NCI-H128 (cell line): ENCODE measurements at regions not wholly inside any gene's neighbourhood (a gene's known extent, or its start where the extent isn't known, plus 50 kb on each side); places are given as distances from the start of the nearest gene placed in this dataset.
A peak's percentile ranks its signal among the peaks of the same experiment; 100 is the strongest.

Experiments used
- DNase-seq: peaks from one replicate; lab custom pipeline; 2025; ENCODE audit not compliant: unreplicated experiment; lab: John Stamatoyannopoulos, UW

DNA sequence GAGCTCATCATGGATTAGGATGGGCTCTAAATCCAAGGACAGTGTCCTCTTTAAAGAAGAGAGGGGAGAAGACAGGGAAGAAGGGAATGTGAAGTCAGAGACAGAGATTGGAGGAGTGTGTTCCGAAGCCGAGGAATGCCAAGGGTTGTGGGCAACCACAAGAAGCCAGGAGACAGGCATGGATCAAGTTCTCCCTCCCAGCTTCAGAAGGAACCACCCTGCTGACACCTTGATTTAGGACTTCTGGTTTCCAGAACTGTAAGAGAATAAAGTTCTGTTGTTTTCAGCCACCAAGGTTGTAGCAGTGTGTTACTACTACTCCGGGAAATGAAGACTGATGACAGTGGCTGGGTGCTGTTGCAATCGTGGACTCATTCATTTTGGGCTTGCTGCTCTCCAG, 120.1 kb downstream of the RPS12 start:
- no peak for DNase-seq

DNA sequence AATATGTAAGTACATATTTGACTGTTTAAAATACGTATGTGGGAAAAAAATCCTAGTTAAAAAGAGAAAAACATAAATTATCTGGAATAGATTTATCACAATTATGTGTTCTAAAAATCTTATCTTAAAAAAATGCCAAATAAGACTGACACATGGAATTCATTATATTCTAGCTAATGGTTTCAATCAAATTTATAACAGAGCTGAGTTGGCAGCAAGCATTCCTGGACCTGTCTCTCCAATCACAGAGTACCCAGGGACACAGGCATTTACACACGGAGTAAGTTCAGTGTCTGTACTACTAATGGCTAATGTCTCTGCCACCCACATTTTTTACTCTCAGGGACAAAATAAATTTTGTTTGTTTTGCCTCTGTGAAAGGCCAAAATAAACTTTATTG, 122.3 kb downstream of the RPS12 start:
- no peak for DNase-seq

DNA sequence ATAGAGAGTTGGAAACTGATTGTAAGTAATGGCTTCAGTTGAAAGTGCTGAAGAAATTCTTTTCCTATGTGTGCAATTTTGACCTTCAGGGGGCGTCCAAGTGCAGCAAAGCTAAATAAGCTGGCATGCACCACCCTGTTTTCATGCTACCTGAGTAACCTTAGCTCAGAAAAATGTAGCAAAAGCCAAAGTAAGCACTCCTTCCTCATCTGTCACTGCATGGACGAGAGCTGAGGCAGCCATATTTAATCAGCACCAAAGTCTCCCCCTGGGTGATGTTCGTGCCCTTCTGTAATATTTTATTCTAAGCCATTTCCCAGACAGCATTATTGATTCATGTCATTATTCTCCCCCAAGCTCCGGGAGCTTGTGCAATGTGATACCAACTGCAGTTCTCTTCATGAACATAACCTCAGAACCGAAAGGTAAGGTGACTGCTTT, 123.1 kb downstream of the RPS12 start:
- no peak for DNase-seq

DNA sequence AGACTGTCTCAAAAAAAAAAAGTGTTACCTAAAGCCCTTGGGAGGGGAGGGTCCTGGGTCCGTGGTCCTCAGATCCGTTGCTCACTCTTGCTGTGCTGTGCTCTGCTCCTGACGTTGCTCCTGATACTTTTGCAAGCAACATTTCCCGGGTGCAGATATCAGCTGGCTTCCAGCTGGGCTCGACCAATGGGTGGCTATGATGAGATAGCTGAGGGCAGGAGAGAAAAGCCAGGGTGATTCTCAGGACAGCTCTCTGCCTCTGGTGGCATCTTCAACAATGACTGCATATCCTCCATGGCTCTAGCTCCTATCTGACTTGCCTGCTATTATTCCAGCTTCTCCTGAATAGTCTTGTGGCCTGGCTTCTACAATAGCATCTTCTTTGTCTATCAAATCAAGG, 134.5 kb downstream of the RPS12 start:
- no peak for DNase-seq

DNA sequence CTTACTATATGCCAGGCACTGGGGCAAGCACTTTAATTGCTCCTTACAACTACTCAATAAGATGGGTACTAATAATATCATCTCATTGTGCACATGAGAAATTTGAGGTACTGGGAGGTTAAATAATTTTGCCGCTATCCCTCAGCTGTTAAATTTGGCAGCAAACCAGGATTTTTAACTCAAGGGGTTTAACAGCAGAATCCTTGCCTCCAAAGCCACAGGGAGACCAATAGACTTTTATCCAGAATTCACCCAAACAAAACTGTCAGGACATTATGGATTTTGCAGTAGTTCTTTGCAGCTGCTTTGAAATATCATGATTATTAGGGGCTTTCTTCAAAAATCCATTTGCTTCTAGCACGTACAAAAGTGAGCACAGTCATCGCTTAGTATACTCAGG, 136.2 kb downstream of the RPS12 start:
- no peak for DNase-seq

DNA sequence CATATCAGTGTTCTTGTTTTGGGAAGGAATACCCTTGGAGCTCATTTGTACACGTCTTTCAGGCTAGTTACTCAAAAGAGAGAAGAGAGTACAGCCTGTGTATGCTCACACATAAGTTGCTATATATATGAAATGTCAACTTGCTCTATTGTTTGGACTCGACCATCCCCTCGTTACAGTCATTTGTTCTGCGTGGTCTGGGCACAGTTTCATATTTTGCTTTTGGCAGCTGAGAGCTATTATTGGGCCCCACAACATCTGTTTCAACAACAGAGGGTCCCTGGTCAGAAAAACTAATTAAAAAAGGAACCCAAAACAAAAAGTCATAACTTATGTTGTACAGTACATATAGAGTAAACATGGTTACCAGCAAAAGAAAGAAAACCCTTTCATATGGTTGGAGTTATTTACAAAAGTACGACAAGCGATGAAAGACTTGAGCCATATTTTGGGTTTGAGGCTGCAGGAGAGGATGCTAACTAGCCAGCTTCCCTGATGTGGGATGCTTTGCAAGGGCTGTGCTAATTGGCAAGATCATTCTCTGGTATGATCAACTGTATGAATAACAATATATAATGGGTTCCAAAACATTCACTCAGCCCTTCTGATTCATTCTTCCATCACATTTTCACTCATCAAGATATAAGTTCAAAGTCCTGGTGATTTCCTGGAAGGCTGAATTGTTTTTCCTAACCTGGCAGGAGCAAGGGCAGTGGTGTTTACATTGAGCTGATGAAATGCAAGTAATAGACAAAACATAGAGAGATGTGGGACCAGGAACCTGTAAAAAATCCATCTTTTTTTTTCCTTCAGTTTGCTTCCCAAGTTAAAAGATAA, 137.9 kb downstream of the RPS12 start:
- no peak for DNase-seq

DNA sequence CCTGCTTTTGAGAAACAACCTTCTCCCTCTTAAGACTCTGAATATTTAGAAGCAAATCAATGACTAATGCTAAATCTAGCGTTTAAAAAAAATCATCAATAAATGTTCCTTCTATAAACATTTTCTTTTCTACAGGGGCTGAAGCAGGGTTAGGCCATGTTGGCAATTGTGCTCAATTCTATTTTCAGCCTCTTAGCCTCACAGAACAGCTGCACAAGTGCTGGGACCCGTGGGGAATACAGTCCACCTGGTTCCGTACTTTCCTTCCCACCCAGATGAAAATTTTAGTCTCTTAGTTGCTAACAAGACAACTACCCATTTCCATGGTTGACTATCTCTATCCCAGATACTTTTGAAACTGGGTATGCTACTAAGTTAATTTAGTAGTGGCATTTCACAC, 138.6 kb downstream of the RPS12 start:
- DNase-seq: no peak

DNA sequence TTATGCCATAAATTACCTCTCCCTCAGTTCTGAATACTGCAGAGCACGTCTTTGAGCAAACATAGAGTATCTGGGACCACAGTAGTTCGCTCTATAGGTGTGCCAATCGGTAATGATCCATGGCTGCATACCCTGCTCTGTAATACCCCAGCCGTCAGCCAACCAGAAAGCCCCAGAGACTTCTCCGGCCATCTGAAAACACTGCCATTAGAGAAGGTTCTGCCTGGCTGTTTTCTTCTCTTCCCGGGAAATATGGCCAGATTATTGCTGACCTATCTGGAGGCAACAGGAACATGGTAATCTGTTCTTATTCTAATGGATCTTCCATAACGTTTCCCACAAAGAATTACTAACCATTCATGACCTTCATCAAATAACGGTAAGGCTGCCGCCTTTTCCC, 139.9 kb downstream of the RPS12 start:
- DNase-seq: no peak

DNA sequence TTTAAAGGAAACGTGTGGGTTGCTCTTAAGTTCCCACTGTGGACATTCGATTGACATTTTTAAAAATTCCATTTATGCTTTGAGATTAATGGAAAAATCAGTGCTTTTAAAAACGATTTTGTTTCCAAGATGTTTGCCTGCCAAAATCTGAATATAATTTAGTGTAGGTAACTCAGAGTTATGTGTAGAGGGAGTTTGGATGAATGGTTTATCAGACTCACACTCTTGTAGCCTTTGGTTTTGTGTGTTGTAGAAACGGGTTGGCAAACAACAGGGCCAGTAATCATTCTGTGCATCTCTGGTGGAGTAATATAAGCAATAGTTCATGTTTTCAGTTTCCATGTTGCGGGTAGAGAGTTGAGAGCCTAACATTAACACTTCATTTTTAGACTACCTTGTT, 140.6 kb downstream of the RPS12 start:
- no peak for DNase-seq

DNA sequence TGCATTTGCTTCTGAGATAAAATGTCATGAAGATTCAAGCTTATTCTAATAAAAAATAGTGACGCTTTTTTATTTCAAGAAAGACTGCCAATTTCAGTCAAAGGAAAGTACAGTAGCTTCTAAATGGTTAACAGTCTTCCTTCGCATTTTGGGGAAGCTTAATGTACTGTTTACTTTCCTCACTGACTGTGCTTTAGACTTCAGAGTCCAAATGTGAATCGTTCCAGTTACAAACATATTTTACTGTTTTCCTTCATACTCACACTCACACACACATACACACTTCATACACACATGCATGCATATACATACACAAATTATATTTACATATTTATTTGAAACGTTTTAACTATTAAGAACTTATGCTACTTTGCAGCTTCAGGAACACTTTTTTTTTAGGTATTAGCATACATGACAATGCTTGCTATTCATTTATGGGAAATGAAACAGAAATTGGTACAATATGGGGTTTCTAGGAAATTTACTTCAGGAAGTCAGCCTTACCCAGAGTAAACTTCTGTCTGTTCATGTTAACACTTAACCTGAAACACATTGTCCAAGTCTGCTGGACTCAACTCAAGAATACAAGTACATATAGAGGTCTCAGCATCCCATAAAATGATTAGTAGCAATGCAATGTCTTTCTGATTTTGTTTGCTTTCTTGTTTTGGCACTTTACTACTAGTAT, 145.4 kb downstream of the RPS12 start:
- DNase-seq: no peak

DNA sequence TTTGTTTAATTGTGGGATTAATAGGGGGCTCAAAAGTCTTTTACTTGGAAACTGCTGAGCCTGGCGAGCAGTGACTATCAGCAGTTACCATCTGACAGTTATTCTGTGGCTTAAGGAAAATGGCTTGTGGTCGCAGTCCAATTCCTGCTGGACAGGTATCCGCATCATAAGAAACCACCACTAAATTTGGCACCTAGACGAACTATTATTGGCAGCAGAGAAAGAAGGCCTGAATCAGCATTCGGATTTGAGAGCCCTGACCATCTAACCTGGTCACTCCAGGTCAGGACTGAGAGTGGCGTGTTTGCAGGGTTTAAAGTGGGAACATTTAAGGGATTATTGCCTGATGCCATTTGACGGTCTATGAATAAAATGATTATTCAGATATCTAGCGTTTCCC, 146.4 kb downstream of the RPS12 start:
- no peak for DNase-seq

DNA sequence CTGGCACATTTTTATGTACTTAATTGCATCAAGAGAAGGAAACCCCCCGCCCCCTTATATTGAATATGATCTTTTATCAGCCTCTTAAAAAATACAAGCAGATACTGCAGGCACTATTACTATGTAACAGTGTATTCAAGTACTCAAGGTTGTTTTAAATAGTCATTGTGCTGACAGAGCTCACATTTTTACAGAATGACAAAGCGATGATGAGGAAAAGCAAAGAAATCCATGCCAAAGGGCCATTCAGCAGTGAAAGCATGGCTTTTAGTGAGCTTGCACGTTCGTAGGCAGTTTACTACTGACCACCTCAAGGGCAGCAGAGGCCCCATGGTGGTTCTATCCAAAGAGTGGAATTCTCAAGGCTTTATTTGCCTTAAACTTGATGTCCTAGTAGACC, 146.8 kb downstream of the RPS12 start:
- DNase-seq: no peak

DNA sequence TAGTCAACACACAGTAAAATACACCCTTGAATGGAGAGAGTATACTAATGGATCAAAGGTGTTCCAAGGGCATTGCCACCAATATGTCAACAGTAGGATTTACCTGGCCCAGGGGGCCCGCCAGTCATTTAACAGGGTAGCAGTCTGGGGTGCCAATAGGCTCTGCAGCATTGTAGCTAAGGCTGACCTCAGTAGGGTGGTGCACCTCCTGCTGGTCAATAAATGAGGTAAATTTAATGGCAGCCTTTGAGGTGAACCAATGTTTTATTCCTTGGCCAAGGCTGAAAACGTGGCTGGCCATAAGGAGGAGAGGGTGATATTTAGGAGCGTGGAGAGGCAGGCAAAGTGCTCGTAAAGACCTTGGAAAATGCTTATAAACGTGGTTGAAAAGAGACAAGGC, 147.2 kb downstream of the RPS12 start:
- no peak for DNase-seq

DNA sequence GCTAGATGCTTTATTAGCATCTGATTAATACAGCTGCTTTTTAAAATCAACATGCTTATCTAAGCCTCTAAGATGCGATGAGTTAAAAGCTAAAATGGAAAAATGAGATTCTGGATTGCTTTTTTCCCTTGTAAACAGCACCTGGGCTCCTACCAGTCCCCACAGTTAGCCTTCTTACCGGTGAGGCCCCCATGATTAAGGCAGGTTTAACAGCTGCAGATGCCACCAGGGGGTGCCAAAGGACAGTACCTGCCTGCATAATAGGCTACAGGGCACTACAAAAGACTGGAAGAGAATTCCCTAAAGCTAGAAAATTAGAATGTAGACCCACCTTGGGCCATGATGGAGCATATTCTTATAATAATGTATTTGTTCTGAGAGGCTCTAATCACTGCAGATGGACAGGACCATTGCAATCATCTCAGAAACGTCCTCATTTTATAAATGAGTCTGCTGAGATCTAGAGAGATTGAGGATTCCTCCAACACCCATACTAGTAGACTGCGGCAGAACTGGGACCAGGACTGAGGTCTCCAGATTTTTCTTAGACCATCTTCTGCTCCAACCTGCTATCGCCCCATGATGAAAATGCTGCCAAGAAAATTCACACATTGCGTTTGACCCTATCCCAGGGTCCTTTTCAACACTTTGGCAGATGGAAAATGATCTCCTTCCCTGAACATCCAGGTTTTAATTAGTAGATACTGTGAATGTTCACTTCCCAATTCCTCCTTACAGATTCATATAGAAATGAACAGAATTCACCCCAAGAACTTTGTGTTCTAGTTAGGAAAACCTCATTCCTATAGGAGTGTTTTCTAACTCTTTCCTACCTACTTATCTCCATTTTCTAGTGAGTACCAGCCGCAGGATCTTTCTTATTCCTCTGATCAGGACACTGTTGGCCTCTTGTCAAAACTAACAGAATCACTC, 148.8 kb downstream of the RPS12 start:
- DNase-seq: peak; percentile 1

DNA sequence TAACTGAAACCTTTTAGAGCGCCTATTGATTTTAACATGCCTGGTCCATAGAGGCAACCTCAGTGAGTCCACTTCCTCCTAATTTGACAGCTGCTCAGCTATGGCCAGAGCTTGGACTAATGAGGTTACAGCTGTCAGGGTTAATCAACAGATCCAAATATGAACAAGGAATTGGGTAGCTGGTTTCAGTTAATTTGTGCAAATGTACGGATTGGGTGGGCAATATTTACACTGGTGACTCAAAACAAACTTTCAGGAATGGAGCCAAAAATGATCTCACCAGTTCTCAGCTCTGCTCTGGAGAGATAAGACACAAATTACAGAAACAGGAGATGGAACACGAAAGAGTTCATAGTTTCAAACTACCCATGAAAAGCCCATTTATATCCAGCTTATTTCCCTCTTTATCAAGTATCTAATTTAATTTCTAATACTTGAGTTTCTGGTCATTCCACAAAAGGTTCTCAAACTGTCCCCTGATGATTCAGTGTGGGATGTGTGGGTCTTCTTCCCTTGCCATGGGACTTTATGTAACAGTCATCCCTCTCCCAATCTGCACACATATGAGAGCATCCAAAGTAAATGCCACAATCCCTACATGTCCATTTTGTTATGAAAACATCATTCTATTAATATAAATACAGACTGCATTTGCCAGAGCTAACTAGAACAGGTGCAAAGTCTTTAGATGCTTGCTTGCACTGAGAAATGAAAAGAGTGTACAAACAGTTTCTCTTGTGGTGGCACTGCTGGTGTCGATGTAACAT, 149.9 kb downstream of the RPS12 start:
- DNase-seq: no peak

DNA sequence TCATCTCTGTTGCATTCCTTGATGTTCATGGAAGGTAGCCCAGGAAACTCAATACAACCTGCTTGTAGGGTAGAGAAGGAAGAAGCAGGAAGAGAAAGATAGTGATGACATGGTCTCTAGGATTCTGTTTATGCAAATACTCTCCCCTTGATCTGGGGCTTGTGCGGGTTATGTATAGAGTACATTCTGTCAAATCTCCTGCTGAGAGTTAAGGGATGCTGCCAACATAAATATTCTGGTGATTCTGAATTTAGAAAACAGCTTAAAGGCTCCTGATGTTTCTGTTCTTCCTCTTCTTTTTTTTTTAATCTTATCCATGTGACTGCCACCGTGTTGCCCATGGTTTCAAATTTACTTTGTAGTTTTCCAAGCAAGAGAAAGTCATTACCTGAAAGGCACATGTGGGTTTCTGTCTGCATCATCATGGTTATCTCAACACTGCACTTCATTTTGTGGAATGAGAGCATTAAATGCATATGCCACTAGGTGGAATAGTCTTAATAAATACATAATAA, 150.6 kb downstream of the RPS12 start:
- DNase-seq: no peak

DNA sequence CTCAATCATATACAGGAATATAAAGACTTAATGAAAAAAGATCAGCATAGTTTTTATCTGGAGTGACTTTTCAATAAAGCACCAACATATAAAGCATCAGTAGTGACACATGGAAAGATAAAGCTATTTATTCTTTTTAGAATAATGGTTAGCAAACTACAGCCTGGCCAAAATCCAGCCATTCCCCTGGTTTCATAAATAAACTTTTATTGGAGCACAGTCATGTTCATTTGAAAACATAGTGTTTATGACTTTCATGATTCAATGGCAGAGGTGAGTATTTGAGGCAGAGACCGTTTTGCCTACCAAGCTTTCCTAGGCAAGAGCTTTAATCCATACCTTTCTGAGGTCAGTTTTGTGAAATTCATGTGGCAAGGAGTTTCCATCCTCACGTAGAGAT, 153.5 kb downstream of the RPS12 start:
- DNase-seq: no peak

DNA sequence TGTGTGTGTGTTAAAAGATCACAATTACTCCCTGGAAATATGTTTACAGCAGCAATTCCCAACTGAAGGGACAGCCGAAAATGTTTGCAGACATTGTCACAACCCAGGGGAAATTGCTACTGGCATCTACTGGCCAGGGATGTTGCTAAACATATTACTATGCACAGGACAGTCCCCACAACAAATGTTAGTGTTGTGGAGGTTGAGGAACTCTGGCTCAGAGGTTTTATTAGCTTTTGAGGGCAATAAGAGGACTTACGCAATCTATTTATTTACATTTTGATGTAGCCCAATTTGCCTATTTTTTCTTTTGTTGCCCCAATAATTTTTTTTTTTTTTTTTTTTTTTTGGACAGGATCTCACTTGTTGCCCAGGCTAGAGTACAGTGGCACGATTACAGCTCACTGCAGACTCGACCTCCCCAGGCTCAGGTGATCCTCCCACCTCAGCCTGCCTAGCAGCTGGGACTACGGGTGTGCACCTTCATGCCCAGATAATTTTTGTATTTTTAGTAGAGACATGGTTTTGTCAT, 154.1 kb downstream of the RPS12 start:
- DNase-seq: no peak

DNA sequence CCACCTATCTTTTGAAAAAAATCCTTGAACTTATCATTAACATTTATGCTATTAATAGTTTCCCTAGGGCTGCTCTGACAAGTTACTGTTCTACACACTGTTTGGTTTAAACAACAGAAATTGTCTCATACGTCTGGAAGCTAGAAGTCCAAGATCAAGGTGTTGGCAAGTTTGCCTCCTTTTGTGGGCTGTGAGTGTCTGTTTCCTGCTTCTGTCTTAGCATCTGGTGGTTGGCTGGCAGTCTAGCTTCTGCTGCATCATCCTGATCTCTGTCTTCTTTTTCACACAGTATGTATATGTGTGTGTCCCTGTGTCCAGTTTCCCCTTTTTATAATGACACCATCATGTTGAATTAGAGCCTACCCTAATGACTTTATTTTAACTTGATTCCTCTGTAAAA, 154.8 kb downstream of the RPS12 start:
- DNase-seq: no peak

DNA sequence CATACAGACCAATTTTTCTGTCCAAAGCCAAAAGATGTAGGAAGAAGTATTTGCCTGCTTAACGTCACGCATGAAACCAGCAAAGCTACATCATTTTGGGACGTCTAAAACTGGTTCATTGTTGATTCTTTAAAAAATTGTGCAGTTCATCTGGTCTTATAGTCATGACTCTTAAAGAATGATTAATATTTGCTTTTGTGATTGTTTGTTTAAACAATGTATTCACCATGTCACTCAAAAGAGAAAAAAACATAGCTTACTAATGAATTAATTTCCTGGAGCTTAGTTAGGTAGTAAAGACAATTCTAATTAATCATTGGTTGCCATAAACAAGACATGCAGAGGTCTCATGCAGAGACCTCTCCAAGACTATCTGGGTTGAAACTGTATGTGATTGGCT, 157.3 kb downstream of the RPS12 start:
- DNase-seq: no peak
